ENCODE measurements at regions not wholly inside any gene's neighbourhood (a gene's known extent, or its start where the extent isn't known, plus 50 kb on each side); places are given as distances from the start of the nearest gene placed in this dataset.

GRCh38 chr1:173421789-173422188 lies 55.3 kb upstream of the PRDX6 start:
- Histone ChIP-seq H3K36me3 (ENCODE audit: control insufficient read depth, insufficient read depth, low read length) (no peaks in the 10 kb centered on the region), H3K4me1 (ENCODE audit: control insufficient read depth, extremely low read depth, insufficient read depth, low read length) (peaks cover 2% of the 10 kb centered on the region), H3K27ac (ENCODE audit: insufficient read depth, low read length) (no peak overlapping the region), H2AFZ (ENCODE audit: low read length) (no peak overlapping the region), H3K79me2 (ENCODE audit: control insufficient read depth, insufficient read depth, low read length) (no peaks in the 10 kb centered on the region), H4K20me1 (ENCODE audit: control insufficient read depth, extremely low read depth, insufficient read depth, low read length) (no peaks in the 10 kb centered on the region), H3K4me3 (replicated peaks in 1 of 4; ENCODE audit: control extremely low read depth in 1 of 4, insufficient read depth in 1 of 4, low read depth in 3 of 4, low read length in 4 of 4) (no peak overlapping the region), H3K4me2 (ENCODE audit: extremely low read depth, insufficient read depth, low read length) (no peak overlapping the region), H3K9ac (ENCODE audit: insufficient read depth, low read length) (no peak overlapping the region), H3K27me3 (ENCODE audit: control insufficient read depth, insufficient read depth, low read length) (no peaks in the 10 kb centered on the region), H3K9me3 (ENCODE audit: control insufficient read depth, insufficient read depth, low read depth, low read length) (no peaks in the 10 kb centered on the region)
- DNase-seq (ENCODE audit: low read depth in 2 of 2) = no peak
- TF ChIP-seq, protein P1, sequence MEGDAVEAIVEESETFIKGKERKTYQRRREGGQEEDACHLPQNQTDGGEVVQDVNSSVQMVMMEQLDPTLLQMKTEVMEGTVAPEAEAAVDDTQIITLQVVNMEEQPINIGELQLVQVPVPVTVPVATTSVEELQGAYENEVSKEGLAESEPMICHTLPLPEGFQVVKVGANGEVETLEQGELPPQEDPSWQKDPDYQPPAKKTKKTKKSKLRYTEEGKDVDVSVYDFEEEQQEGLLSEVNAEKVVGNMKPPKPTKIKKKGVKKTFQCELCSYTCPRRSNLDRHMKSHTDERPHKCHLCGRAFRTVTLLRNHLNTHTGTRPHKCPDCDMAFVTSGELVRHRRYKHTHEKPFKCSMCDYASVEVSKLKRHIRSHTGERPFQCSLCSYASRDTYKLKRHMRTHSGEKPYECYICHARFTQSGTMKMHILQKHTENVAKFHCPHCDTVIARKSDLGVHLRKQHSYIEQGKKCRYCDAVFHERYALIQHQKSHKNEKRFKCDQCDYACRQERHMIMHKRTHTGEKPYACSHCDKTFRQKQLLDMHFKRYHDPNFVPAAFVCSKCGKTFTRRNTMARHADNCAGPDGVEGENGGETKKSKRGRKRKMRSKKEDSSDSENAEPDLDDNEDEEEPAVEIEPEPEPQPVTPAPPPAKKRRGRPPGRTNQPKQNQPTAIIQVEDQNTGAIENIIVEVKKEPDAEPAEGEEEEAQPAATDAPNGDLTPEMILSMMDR (conservative IDR thresholded peaks at IDR 0.05 in 1 of 2, IDR thresholded peaks at IDR 0.05 in 1 of 2; ENCODE audit: low read depth in 1 of 2, low read length in 2 of 2) = no peak
- TF ChIP-seq EZH2 (IDR thresholded peaks at IDR 0.05; ENCODE audit: low read length, missing control alignments) = no peak

- no peaks in the 10 kb centered on the region for H4K20me1 ChIP-seq (ENCODE audit: control insufficient read depth, extremely low read depth, insufficient read depth, low read length)
- H3K27ac ChIP-seq (ENCODE audit: insufficient read depth, low read length) = no peak overlapping the region
- no peaks in the 10 kb centered on the region for H3K79me2 ChIP-seq (ENCODE audit: control insufficient read depth, insufficient read depth, low read length)
- H3K9me3 ChIP-seq (ENCODE audit: control insufficient read depth, insufficient read depth, low read depth, low read length) = no peaks in the 10 kb centered on the region
- H3K4me1 ChIP-seq (ENCODE audit: control insufficient read depth, extremely low read depth, insufficient read depth, low read length) = peaks cover 2% of the 10 kb centered on the region
- no peaks in the 10 kb centered on the region for H3K36me3 ChIP-seq (ENCODE audit: control insufficient read depth, insufficient read depth, low read length)
- no peaks in the 10 kb centered on the region for H3K27me3 ChIP-seq (ENCODE audit: control insufficient read depth, insufficient read depth, low read length)
- TF ChIP-seq, protein P1 (conservative IDR thresholded peaks at IDR 0.05 in 1 of 2, IDR thresholded peaks at IDR 0.05 in 1 of 2; ENCODE audit: low read depth in 1 of 2, low read length in 2 of 2) = no peak
- TF ChIP-seq EZH2 (IDR thresholded peaks at IDR 0.05; ENCODE audit: low read length, missing control alignments) = no peak
- H3K4me2 ChIP-seq (ENCODE audit: extremely low read depth, insufficient read depth, low read length) = no peak overlapping the region
- H3K9ac ChIP-seq (ENCODE audit: insufficient read depth, low read length) = no peak overlapping the region
- no peak overlapping the region for H2AFZ ChIP-seq (ENCODE audit: low read length)
- no peak for DNase-seq (ENCODE audit: low read depth in 2 of 2)
- H3K4me3 ChIP-seq (replicated peaks in 1 of 4; ENCODE audit: control extremely low read depth in 1 of 4, insufficient read depth in 1 of 4, low read depth in 3 of 4, low read length in 4 of 4) = no peak overlapping the region
These were observed 54.6 kb upstream of the PRDX6 start for GRCh38 chr1:173422456-173422976.

DNA sequence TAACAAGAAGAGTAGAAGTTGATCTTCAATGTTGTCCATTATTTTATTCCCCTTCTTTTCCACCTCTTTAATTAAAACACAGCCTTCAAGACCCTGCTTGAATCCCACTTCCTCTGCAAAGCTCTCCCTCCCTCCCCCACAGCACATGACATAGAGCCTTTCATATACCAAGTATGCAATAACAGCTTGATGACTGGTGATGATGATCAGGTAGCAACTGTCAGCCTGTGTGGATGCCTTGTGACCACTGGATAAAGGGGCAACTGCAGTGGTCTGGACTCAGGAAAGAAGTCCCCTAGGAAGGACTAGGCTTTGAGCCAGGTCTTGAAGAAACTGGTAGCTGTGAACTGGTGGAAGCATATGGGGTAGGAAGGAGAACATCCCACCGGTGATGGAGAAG lies 53.8 kb upstream of the PRDX6 start:
- DNase-seq (ENCODE audit: low read depth in 2 of 2) = no peak
- H3K9ac ChIP-seq (ENCODE audit: insufficient read depth, low read length) = no peak overlapping the region
- H3K4me3 ChIP-seq (replicated peaks in 1 of 4; ENCODE audit: control extremely low read depth in 1 of 4, insufficient read depth in 1 of 4, low read depth in 3 of 4, low read length in 4 of 4) = no peak overlapping the region
- H3K36me3 ChIP-seq (ENCODE audit: control insufficient read depth, insufficient read depth, low read length) = no peaks in the 10 kb centered on the region
- H3K4me1 ChIP-seq (ENCODE audit: control insufficient read depth, extremely low read depth, insufficient read depth, low read length) = no peaks in the 10 kb centered on the region
- no peak overlapping the region for H2AFZ ChIP-seq (ENCODE audit: low read length)
- no peaks in the 10 kb centered on the region for H3K79me2 ChIP-seq (ENCODE audit: control insufficient read depth, insufficient read depth, low read length)
- no peak overlapping the region for H3K4me2 ChIP-seq (ENCODE audit: extremely low read depth, insufficient read depth, low read length)
- H3K9me3 ChIP-seq (ENCODE audit: control insufficient read depth, insufficient read depth, low read depth, low read length) = no peaks in the 10 kb centered on the region
- H3K27me3 ChIP-seq (ENCODE audit: control insufficient read depth, insufficient read depth, low read length) = no peaks in the 10 kb centered on the region
- TF ChIP-seq, protein P1 (conservative IDR thresholded peaks at IDR 0.05 in 1 of 2, IDR thresholded peaks at IDR 0.05 in 1 of 2; ENCODE audit: low read depth in 1 of 2, low read length in 2 of 2) = no peak
- no peak for TF ChIP-seq EZH2 (IDR thresholded peaks at IDR 0.05; ENCODE audit: low read length, missing control alignments)
- H4K20me1 ChIP-seq (ENCODE audit: control insufficient read depth, extremely low read depth, insufficient read depth, low read length) = no peaks in the 10 kb centered on the region
- H3K27ac ChIP-seq (ENCODE audit: insufficient read depth, low read length) = no peak overlapping the region

Data from fibroblast of lung (primary cell).